ENCODE measurements at regions not wholly inside any gene's neighbourhood (a gene's known extent, or its start where the extent isn't known, plus 50 kb on each side); places are given as distances from the start of the nearest gene placed in this dataset.

- H3K27me3 ChIP-seq, result no peaks in the 10 kb centered on the region
- no peak for TF ChIP-seq CTCF (IDR thresholded peaks at IDR 0.05)
- H3K9ac ChIP-seq (ENCODE audit: low read depth in 2 of 2, low read length in 2 of 2), result no peak overlapping the region
- no peaks in the 10 kb centered on the region for H3K36me3 ChIP-seq
- no peaks in the 10 kb centered on the region for H3K4me1 ChIP-seq
- no peak for DNase-seq
- intact Hi-C loops (cut with DNase I), result no loop called here
- H3K4me3 ChIP-seq, result no peak overlapping the region
- no peak overlapping the region for H3K27ac ChIP-seq
- no peaks in the 10 kb centered on the region for H3K9me3 ChIP-seq
These were observed 126.2 kb upstream of the KLHL25 start for GRCh38 chr15:85920956-85921355.

GRCh38 chr15:85924088-85924487 is 129.4 kb upstream of the KLHL25 start:
- Histone ChIP-seq H3K36me3 (no peaks in the 10 kb centered on the region), H3K4me1 (no peaks in the 10 kb centered on the region), H3K9me3 (no peaks in the 10 kb centered on the region), H3K4me3 (no peak overlapping the region), H3K27ac (no peak overlapping the region), H3K9ac (ENCODE audit: low read depth in 2 of 2, low read length in 2 of 2) (no peak overlapping the region), H3K27me3 (no peaks in the 10 kb centered on the region)
- TF ChIP-seq CTCF (IDR thresholded peaks at IDR 0.05), result no peak
- intact Hi-C loops (cut with DNase I), result no loop called here
- no peak for DNase-seq

GRCh38 chr15:85925649-85926237 is 131.0 kb upstream of the KLHL25 start:
- TF ChIP-seq CTCF (IDR thresholded peaks at IDR 0.05), result no peak
- Histone ChIP-seq H3K4me1 (no peaks in the 10 kb centered on the region), H3K36me3 (no peaks in the 10 kb centered on the region), H3K9ac (ENCODE audit: low read depth in 2 of 2, low read length in 2 of 2) (no peak overlapping the region), H3K4me3 (no peak overlapping the region), H3K9me3 (no peaks in the 10 kb centered on the region), H3K27me3 (no peaks in the 10 kb centered on the region), H3K27ac (no peak overlapping the region)
- intact Hi-C loops (cut with DNase I), result no loop called here
- no peak for DNase-seq

GRCh38 chr15:85926834-85927233 is 132.1 kb upstream of the KLHL25 start:
- no peak overlapping the region for H3K27ac ChIP-seq
- no peak overlapping the region for H3K9ac ChIP-seq (ENCODE audit: low read depth in 2 of 2, low read length in 2 of 2)
- no peaks in the 10 kb centered on the region for H3K36me3 ChIP-seq
- no peak for DNase-seq
- H3K4me1 ChIP-seq, result no peaks in the 10 kb centered on the region
- no peaks in the 10 kb centered on the region for H3K9me3 ChIP-seq
- H3K27me3 ChIP-seq, result no peaks in the 10 kb centered on the region
- H3K4me3 ChIP-seq, result no peak overlapping the region
- intact Hi-C loops (cut with DNase I), result no loop called here
- no peak for TF ChIP-seq CTCF (IDR thresholded peaks at IDR 0.05)

GRCh38 chr15:85927931-85928537 is 133.3 kb upstream of the KLHL25 start:
- no peaks in the 10 kb centered on the region for H3K4me1 ChIP-seq
- H3K27ac ChIP-seq, result no peak overlapping the region
- H3K27me3 ChIP-seq, result no peaks in the 10 kb centered on the region
- H3K36me3 ChIP-seq, result no peaks in the 10 kb centered on the region
- H3K4me3 ChIP-seq, result no peak overlapping the region
- TF ChIP-seq CTCF (IDR thresholded peaks at IDR 0.05), result no peak
- no peak for DNase-seq
- H3K9ac ChIP-seq (ENCODE audit: low read depth in 2 of 2, low read length in 2 of 2), result no peak overlapping the region
- intact Hi-C loops (cut with DNase I), result no loop called here
- no peaks in the 10 kb centered on the region for H3K9me3 ChIP-seq

Measured in colonic mucosa (tissue), 4 donors.